RCC 7860 (cell line): ENCODE measurements at regions not wholly inside any gene's neighbourhood (a gene's known extent, or its start where the extent isn't known, plus 50 kb on each side); places are given as distances from the start of the nearest gene placed in this dataset.
"Not testable (repeated sequence)": the region's sequence is repeated elsewhere in the genome, so short reads cannot be mapped to it uniquely, and the experiment has no call there.

Source experiments
- DNase-seq: peaks from one replicate; pipeline ENCODE4 v3.0.0-alpha.2; 2015; ENCODE audit warnings: low spot score
- FAIRE-seq: peaks from 2 replicates; lab custom pipeline; 2012; peaks lifted over from hg19 to GRCh38; lab: Jason Lieb, UNC

DNA sequence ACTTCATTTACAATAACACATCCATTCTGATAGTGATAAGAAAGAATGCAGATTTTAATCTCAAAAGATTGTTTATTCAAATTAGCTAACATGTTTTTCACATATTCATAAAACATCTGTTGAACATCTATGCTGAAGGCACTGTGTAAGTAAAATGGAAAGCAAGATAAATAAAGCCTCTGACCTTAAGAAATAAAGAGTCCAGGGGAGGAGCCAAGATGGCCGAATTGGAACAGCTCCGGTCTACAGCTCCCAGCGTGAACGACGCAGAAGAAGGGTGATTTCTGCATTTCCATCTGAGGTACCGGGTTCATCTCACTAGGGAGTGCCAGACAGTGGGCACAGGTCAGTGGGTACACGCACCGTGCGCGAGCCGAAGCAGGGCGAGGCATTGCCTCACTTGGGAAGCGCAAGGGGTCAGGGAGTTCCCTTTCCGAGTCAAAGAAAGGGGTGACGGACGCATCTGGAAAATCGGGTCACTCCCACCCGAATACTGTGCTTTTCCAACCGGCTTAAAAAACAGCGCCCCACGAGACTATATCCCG lies 336.5 kb downstream of the CETN3 start:
- not testable (repeated sequence) for FAIRE-seq, DNase-seq

DNA sequence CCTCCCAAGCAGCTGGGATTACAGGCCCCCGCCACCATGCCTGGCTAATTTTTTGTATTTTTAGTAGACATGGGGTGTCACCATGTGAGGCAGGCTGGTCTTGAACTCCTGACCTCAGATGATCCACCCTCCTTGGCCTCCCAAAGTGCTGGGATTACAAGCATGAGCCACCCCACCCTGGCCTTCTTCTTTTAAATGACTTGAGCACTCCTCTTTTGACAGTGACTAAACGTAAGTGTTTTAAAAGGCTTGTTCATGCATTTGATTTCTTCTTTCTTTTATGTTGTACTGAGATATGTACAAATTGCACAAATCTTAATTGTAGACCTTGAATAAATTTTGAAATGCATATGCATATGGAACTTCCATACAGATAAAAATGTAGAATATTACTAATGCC lies 337.9 kb downstream of the CETN3 start:
- FAIRE-seq (no peak), DNase-seq (no peak)

DNA sequence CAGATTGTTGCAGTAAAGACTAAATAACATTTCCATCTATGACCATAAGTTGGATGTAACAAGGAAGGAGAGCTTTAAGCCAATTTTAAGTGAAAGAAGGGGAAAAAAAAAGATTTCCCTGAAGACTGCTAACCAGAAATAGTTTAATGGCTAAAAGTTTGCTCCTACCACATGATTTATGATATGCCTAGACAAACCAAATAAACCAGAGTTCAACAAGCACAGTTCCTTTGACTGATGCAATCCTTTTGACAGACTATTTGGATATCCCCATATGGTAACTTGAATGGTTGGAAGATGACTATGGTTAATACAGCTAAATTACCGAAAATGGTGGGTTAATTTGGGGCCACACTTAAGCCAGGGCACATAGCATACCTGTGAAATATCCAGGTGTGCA lies 338.5 kb downstream of the CETN3 start:
- no peak for FAIRE-seq

DNA sequence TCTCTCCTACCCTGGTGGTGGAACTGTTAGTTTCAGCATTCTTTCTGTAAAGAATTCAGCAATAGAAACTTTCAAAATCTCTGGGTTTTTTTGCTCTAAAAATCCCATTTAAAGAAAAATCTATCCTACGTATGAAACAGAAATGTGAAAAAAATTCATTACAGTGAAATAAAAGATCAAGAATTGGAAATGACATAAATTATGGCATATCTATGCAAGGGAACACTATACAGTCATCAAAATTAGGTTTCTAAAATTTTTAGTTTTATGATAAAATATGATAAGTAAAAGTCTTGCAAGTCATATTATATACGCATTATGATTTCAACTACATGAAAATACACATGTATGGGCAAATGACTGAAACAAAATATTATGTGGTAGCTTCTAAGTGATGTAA lies 342.6 kb downstream of the CETN3 start:
- no peak for DNase-seq
- FAIRE-seq = no peak

More for the DNA sequence above, 338.5 kb downstream of the CETN3 start:
- DNase-seq = no peak

DNA sequence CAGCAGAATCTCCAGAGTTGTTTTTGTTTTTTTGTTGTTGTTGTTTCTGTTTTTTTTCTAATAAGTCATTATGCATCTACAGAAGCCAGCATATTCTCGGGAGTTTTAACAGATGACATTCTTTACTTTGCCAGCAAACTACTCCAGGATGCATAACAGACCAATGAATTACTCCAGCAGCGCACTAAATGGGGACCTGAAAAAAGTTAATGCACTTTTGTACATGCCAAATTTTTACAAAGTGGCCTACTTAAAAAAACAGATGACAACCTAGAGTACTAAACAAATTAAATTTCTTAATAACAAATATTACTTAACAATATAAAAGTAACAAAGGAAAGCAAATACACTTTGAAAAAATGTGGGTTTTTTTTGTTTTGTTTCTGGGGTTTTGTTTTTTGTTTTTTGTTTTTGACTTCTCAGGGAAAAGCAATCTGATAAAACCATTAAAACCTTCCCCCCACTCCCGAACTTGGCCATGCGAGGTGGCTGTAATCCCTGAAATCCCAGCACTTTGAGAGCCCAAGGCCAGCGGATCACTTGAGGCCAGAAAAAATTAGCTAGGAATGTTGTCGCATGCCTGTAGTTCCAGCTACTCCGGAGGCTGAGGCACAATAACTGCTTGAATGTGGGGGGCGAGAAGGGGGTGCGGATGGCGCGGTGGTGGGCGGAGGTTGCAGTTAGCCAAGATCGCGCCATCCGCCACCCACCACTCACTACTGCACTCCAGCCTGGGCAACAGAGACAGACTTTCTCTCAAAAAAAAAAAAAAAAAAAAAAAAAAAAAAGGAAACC lies 352.4 kb downstream of the CETN3 start:
- FAIRE-seq = no peak

DNA sequence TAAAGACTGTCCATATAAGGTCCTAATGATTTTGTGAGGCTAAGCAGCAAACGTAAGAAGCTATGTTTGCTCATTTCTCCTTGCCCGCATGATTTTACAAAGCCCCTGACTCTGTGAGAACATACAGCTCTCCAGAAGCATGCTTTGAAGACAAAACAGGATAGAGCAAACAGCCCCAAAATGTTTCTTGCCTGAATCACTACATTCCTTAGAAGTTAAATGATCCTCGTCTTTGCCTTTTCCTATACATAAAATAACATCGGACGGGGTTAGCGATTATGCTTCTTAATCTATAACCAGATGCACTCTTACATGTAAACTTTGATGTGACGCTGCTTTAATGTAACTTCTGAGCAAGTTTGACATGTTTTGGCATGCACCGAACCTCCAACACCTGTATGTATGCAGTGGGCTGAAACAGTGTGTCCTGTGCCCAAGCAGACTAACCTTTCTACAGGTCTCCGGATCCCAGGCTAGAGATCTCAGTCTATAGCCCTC lies 353.7 kb downstream of the CETN3 start:
- FAIRE-seq (no peak), DNase-seq (no peak)

More for the DNA sequence above, 352.4 kb downstream of the CETN3 start:
- DNase-seq = no peak

DNA sequence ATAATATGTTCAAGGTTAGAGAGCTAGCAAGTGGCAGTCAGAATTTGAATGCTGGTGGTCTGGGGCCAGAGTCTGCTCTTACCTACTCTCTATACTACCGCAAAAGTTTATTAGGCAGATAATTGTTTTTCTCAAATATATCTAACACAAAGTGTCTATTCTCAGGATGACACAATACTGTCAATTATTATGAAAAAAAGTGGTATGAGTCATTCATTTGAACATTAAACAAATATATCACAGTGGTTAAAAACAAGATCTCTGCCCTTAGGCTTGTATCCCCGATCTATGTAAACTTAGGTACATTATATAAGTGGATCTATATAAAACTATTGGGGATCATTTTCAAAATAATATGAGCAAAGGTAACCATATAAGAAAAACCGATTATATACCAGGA lies 354.9 kb downstream of the CETN3 start:
- FAIRE-seq = no peak

DNA sequence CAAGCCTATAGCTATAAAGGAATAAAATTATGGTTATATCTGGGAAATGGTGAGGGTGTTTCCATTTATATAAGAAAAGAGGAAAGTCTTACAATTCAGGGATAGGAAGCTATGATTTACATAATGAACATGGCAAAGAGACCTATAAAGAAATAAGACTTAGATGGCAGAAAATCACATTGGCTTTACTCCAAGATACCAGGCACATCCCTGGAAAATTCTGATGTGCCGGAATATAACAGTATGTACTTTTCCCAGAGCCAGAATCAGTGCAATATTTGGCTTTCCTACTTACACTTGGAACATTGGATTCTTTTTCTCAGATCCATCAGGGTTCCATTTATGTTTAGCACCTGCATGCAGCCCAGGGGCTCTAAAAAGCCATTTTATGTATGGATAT lies 357.8 kb downstream of the CETN3 start:
- no peak for FAIRE-seq

More for the DNA sequence above, 354.9 kb downstream of the CETN3 start:
- no peak for DNase-seq

DNA sequence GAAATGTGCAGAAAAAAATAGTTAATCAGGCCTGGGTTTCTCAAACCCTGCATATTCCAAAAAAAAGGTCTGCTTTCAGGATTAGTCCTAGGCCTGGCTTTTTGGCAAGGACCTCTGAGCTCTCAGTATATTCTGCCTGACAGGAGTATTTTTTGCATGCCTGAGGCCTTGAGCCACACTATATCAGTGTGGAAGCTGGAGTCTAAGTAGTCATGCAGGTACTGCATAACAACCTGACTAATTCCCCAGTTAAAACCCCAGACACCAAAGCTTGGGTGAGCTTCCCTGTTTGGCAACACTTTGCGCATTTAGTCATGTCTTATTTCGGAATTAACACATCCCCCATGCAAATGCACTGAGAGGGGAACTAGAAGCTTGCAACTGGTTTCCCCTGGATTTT lies 359.5 kb downstream of the CETN3 start:
- DNase-seq (no peak), FAIRE-seq (no peak)

More for the DNA sequence above, 357.8 kb downstream of the CETN3 start:
- DNase-seq = no peak

DNA sequence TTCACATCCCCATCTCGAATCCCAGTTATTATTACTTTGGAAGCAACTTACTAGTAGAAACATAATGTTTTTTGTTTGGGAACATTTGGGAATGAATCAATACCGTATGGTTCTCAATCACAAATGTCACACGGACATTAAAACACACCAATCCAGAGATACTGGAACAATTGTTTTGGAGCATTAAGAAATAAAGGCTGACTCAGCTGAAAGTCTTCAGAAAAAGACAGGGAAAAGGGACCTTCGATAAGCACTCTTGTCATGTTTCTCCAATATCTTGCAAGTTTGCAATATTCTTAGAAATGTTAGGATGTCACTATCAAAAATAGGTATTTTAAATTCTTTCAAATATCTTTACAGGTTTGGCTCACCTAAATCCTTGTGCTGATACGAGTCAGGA lies 362.4 kb downstream of the CETN3 start:
- FAIRE-seq = no peak

DNA sequence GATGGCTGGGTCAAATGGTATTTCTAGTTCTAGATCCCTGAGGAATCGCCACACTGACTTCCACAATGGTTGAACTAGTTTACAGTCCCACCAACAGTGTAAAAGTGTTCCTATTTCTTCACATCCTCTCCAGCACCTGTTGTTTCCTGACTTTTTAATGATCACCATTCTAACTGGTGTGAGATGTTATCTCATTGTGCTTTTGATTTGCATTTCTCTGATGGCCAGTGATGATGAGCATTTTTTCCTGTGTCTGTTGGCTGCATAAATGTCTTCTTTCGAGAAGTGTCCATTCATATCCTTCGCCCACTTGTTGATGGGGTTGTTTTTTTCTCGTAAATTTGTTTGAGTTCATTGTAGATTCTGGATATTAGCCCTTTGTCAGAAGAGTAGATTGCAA lies 369.5 kb downstream of the CETN3 start:
- not testable (repeated sequence) for FAIRE-seq, DNase-seq

More for the DNA sequence above, 362.4 kb downstream of the CETN3 start:
- DNase-seq = no peak

DNA sequence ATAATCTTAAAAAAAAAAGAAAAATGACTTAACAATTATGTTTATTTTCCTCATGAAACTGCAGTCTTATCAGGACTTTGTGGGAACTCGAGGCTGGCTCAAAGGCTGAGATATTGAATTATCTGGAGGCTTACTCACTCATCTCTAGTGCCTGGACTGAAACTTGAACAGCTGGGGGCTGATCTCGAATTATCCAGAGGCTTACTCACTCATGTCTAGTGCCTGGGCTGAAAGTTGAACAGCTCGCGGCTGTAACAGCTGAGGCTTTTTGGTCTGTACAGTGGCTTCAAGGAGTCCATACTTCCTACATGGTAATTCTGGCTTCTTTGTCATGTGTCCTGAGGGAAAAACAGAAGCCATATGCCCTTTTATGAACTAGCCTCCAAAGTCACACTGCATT lies 371.9 kb downstream of the CETN3 start:
- no peak for FAIRE-seq
- no peak for DNase-seq

DNA sequence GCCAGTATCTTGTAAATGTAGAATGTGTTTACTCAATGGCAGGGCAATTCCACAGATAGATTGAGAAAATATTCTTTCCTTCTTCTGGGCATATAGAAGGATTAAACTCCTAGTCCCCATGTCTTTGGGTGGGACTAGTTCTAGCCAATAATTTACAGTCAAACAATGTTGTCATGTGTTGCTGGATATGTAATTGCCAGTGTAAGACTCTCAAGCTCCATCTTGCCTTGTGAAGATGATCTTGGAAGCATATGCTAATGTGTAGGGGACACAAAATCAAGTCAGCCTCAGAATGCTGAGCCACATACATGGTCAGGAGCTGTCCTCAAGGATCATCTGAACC lies 386.9 kb downstream of the CETN3 start:
- no peak for FAIRE-seq

DNA sequence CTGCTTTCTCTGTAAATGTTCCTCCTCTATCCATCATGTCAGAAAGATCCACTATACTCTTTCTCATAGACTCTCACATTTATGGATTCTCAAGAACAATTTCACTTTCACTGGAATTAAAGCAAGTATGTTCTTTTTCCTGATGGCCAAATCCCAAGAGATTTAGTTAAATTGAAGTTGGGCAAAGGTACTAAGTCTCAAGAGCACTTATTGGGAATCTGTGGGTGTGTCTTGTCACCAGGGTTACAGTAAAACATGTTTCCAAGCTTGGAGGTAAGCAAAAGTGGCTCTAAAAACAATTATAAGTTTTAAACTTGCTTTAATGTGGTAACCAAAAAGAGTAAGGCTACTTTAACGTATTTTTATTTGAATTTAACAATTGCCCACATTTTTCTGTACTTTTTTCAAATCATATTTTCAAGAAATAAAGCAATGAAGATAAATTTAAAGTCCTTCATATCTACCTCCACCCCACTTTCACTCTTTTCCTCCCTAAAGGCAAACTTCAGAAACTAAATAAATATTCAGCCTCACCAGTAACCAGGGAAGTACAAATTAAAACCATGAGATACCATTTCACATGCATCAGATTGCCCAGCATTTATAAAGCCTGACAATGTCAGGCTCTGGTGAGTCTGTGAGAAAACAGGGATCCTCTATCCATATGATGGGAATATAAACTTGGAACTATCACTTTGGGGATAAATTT lies 387.4 kb downstream of the CETN3 start:
- FAIRE-seq (no peak), DNase-seq (no peak)

More for the DNA sequence above, 386.9 kb downstream of the CETN3 start:
- no peak for DNase-seq

DNA sequence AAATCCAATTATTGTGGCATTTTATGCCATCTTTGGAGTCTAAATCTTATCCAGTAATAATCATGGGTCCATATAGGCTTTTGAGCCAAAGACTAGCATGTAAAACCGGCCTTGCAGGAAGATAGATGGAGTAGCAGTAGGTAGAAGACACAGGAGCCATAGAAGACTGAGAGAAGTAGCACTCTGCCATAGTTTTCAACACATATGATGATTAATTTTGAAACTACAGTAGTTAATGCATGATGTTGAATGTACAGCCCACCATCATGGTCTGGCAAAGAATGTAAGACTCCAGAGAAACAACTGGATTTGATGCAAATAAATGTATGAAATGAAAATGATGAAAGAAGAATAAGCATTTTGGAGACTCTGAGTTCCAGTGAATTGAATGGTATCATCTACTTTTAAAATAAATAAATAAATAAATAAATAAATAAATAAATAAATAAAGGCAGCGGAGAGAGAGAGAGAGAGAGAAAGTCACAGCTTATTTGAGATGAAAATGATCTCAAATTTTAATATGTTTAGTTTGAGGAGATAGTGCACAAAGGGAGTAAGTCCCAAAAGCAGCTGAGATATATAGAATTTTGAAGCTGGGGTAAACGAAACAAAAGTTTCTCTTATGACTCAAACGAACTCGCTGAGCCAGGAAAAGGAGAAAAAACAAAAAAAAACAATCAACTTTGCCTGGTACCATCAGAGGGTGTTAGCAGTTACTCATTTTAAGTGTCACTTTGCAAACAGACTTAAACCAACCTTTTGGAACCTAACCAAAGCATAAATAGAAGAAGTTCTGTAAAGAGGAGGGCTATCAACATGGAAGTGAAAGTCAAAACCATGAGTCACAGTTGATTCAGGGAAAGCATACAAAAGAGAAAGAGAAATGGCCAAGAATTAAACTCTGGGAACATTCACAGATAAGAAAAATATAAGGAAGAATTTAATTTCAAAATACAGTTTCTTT lies 388.7 kb downstream of the CETN3 start:
- DNase-seq (peak; percentile 61), FAIRE-seq (peak; percentile 79)

DNA sequence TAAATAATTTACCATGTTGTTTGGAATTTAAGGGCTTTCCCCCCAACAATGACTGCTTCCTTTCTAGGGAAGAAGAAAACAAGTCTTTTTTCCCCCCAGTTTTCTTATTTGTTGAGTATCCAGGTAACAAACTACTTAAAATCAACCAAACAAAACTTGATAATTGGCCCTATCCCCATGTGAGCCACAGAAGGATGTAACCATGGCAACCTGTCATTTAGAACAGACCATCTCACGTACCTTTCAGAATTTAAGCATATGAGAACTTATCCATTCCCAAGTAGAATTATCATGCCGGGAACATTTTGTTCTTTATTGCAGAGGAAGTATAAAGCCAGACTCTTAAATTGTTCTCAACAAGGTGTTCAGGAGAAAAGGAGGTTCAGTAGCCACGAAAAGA lies 392.3 kb downstream of the CETN3 start:
- DNase-seq (no peak), FAIRE-seq (no peak)

DNA sequence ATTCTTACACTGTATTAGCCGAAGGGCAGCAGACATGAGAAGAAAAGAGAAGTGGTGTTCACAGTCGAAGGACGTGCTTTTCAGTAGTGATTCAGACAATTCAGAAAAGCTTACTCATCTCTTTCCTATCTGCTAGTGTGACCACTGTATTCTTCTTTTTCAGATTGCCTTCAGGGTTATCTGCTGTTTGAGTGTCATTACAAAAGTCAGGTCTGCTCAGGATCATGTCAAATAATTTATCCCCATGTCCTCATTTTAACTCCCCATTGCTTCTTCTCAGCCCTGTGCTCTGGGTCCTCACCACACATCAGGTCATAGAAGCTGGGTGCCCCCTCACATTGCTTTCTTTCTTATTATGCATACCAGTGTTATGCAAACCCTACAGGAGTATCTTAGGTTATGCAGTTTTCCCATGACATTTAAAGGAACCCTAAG lies 394.0 kb downstream of the CETN3 start:
- FAIRE-seq (no peak), DNase-seq (peak; percentile 4)

DNA sequence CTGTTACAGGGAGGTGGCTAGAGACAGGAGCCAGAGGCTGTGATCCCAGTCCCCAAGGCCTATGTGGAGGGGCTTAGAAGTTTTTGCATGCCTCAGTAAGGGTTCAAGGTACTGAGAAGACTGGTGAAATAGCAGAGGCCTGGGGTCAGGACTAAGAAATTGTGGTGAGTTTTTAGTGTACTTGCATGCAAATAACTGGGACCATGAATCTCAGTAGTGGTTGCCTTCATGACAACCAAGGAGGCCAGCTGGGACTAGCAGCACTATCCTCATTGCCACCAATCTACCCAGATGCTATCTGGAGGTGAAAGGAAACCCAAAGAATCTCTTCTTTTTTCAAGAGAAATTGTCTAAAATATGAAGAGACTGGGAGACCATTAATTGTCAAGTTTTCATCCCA lies 395.1 kb downstream of the CETN3 start:
- no peak for FAIRE-seq
- DNase-seq = no peak

DNA sequence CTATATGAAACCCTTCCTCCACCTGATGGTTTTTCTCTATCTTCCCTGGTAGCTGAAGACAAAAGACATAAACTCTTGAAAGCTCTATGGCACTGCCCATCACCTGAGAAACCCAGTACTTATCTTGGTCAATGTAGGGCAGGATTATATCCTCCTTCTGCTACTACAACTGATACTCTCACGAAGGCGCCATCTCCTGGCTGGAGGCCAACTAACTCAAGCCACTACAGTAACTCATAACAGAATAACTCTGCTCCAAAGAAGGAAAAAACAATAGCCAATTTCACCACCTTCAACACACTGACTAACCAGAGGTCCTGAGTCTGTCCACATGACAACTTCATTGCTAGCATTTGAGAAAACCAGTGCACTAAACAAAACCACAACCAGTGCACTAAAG lies 409.2 kb downstream of the CETN3 start:
- DNase-seq = no peak
- FAIRE-seq = no peak

DNA sequence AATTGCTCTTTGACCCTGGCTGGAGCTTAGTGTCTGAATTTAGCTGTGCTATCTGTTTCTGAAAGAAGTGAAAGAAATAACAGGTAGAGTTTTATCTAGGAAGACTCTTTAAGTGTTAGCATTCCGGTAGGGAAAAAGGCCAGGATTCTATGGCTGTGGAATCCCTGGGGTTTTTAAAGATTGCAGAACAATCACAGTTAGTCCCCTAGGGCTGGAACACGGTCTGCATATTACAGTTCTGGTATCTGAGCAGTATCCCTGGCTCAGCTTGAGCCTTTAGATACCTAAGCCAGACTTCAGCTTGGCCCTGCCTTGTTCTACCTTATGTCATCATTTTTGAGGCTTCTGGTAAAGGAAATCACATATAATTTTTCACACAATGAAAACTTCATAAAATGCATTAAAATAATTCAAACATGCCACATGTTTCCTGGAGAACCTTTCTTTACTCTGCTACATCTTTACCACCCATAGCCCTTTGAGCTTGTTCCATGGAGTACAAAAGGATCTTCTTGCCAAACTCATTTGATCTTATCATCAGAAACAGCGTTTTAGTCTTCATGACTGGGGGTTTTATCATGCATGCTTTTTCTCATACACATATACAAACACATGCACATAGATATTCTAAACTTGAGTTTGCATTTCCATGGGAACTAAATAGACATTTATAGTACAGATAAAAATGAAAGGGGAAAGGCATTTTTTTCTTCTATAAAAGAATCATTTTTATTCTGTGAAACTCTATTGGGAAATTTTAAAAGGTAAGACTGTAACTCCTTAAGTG lies 410.8 kb downstream of the CETN3 start:
- FAIRE-seq (no peak), DNase-seq (no peak)
